Testis (tissue), 2 donors: ENCODE measurements at regions not wholly inside any gene's neighbourhood (a gene's known extent, or its start where the extent isn't known, plus 50 kb on each side); places are given as distances from the start of the nearest gene placed in this dataset.

Source experiments
- CTCF ChIP-seq, 3 experiments: fragments of 450-650 bp in 2 of 3; fragments of 200-600 bp in 1 of 3; sonication (generic) in 1 of 3; IDR thresholded peaks; one replicate each; pipeline ENCODE4 v1.5.1; 2016 to 2019; ENCODE audit warnings: antibody characterized with exemption in 3 of 3, mild to moderate bottlenecking in 2 of 3, moderate library complexity in 1 of 3
- POLR2A ChIP-seq: fragments of 450-650 bp; IDR thresholded peaks from one replicate; pipeline ENCODE4 v1.6.1; 2017; ENCODE audit warnings: antibody characterized with exemption, mild to moderate bottlenecking, moderate library complexity

GRCh38 chrX:93264261-93265002 lies 408.9 kb downstream of the NAP1L3 start:
- TF ChIP-seq POLR2A = no peak
- TF ChIP-seq CTCF (IDR thresholded peaks at IDR 0.05) = no peak
